ENCODE measurements at regions not wholly inside any gene's neighbourhood (a gene's known extent, or its start where the extent isn't known, plus 50 kb on each side); places are given as distances from the start of the nearest gene placed in this dataset.
"Not testable (repeated sequence)": the region's sequence is repeated elsewhere in the genome, so short reads cannot be mapped to it uniquely, and the experiment has no call there.

GRCh38 chr12:107602446-107602845, 83.2 kb upstream of the PWP1 start:
- POLR2A ChIA-PET, result no interaction called here
- ATAC-seq (ENCODE audit: low read depth), result no peak
- no peaks in the 10 kb centered on the region for H3K4me1 Mint-ChIP-seq
- no peaks in the 10 kb centered on the region for H3K9me3 Mint-ChIP-seq
- H3K36me3 Mint-ChIP-seq, result no peaks in the 10 kb centered on the region
- no peak overlapping the region for H3K27ac Mint-ChIP-seq
- no peak for DNase-seq
- H3K4me3 Mint-ChIP-seq, result no peak overlapping the region
- no peaks in the 10 kb centered on the region for H3K27me3 Mint-ChIP-seq

GRCh38 chr12:107605293-107605692, 80.3 kb upstream of the PWP1 start:
- POLR2A ChIA-PET, result no interaction called here
- Mint-ChIP-seq H3K9me3 (no peaks in the 10 kb centered on the region), H3K4me3 (no peak overlapping the region), H3K27me3 (no peaks in the 10 kb centered on the region), H3K4me1 (no peaks in the 10 kb centered on the region), H3K27ac (no peak overlapping the region), H3K36me3 (no peaks in the 10 kb centered on the region)
- no peak for DNase-seq
- ATAC-seq (ENCODE audit: low read depth), result no peak

- Mint-ChIP-seq H3K4me3 (no peak overlapping the region), H3K27ac (no peak overlapping the region), H3K4me1 (no peaks in the 10 kb centered on the region), H3K27me3 (no peaks in the 10 kb centered on the region), H3K36me3 (peaks cover 3% of the 10 kb centered on the region), H3K9me3 (no peaks in the 10 kb centered on the region)
- peak; percentile 69 for ATAC-seq (ENCODE audit: low read depth)
- POLR2A ChIA-PET, result no interaction called here
- peak; percentile 77 for DNase-seq
These were observed 77.9 kb upstream of the PWP1 start for GRCh38 chr12:107607464-107608392.

GRCh38 chr12:107608779-107609178, 76.8 kb upstream of the PWP1 start:
- H3K4me1 Mint-ChIP-seq; DNase-seq; H3K9me3 Mint-ChIP-seq; H3K4me3 Mint-ChIP-seq; H3K27ac Mint-ChIP-seq; H3K27me3 Mint-ChIP-seq; ATAC-seq (ENCODE audit: low read depth); H3K36me3 Mint-ChIP-seq; POLR2A ChIA-PET: not testable (repeated sequence)

GRCh38 chr12:107610021-107610859, 75.4 kb upstream of the PWP1 start:
- no peaks in the 10 kb centered on the region for H3K27me3 Mint-ChIP-seq
- H3K4me3 Mint-ChIP-seq, result no peak overlapping the region
- H3K9me3 Mint-ChIP-seq, result no peaks in the 10 kb centered on the region
- H3K27ac Mint-ChIP-seq, result no peak overlapping the region
- DNase-seq (peak; percentile 40), ATAC-seq (ENCODE audit: low read depth) (no peak)
- H3K36me3 Mint-ChIP-seq, result peaks cover 3% of the 10 kb centered on the region
- no peaks in the 10 kb centered on the region for H3K4me1 Mint-ChIP-seq
- POLR2A ChIA-PET, result no interaction called here

GRCh38 chr12:107612508-107612907, 73.1 kb upstream of the PWP1 start:
- Mint-ChIP-seq H3K36me3 (peaks cover 3% of the 10 kb centered on the region), H3K4me1 (no peaks in the 10 kb centered on the region), H3K9me3 (no peaks in the 10 kb centered on the region), H3K4me3 (no peak overlapping the region), H3K27me3 (no peaks in the 10 kb centered on the region), H3K27ac (no peak overlapping the region)
- no peak for DNase-seq
- ATAC-seq (ENCODE audit: low read depth), result no peak
- POLR2A ChIA-PET, result no interaction called here

- Mint-ChIP-seq H3K4me1 (no peaks in the 10 kb centered on the region), H3K4me3 (no peak overlapping the region), H3K36me3 (no peaks in the 10 kb centered on the region), H3K27me3 (no peaks in the 10 kb centered on the region), H3K27ac (no peak overlapping the region), H3K9me3 (no peaks in the 10 kb centered on the region)
- ATAC-seq (ENCODE audit: low read depth) (no peak), DNase-seq (no peak)
- POLR2A ChIA-PET, result no interaction called here
These were observed 68.7 kb upstream of the PWP1 start for GRCh38 chr12:107616941-107617340.

- no peaks in the 10 kb centered on the region for H3K9me3 Mint-ChIP-seq
- no peak for ATAC-seq (ENCODE audit: low read depth)
- DNase-seq, result no peak
- H3K36me3 Mint-ChIP-seq, result peaks cover 1% of the 10 kb centered on the region
- H3K4me1 Mint-ChIP-seq, result no peaks in the 10 kb centered on the region
- no peaks in the 10 kb centered on the region for H3K27me3 Mint-ChIP-seq
- no peak overlapping the region for H3K27ac Mint-ChIP-seq
- POLR2A ChIA-PET, result no interaction called here
- H3K4me3 Mint-ChIP-seq, result no peak overlapping the region
These were observed 67.5 kb upstream of the PWP1 start for GRCh38 chr12:107618106-107618505.

- no peaks in the 10 kb centered on the region for H3K4me1 Mint-ChIP-seq
- H3K36me3 Mint-ChIP-seq, result peaks cover 12% of the 10 kb centered on the region
- no peaks in the 10 kb centered on the region for H3K27me3 Mint-ChIP-seq
- DNase-seq, result no peak
- no peak for ATAC-seq (ENCODE audit: low read depth)
- H3K27ac Mint-ChIP-seq, result no peak overlapping the region
- peaks cover under 1% of the 10 kb centered on the region for H3K9me3 Mint-ChIP-seq
- POLR2A ChIA-PET, result no interaction called here
- no peak overlapping the region for H3K4me3 Mint-ChIP-seq
These were observed 65.8 kb upstream of the PWP1 start for GRCh38 chr12:107619831-107620230.

- Mint-ChIP-seq H3K27me3 (no peaks in the 10 kb centered on the region), H3K4me1 (no peaks in the 10 kb centered on the region), H3K36me3 (peaks cover 24% of the 10 kb centered on the region), H3K9me3 (peaks cover 4% of the 10 kb centered on the region), H3K4me3 (no peak overlapping the region), H3K27ac (no peak overlapping the region)
- ATAC-seq (ENCODE audit: low read depth) (no peak), DNase-seq (no peak)
- POLR2A ChIA-PET, result no interaction called here
These were observed 63.6 kb upstream of the PWP1 start for GRCh38 chr12:107622001-107622400.

- H3K36me3 Mint-ChIP-seq, result peaks cover 31% of the 10 kb centered on the region
- H3K27me3 Mint-ChIP-seq, result no peaks in the 10 kb centered on the region
- DNase-seq (no peak), ATAC-seq (ENCODE audit: low read depth) (no peak)
- peaks cover 4% of the 10 kb centered on the region for H3K9me3 Mint-ChIP-seq
- no peaks in the 10 kb centered on the region for H3K4me1 Mint-ChIP-seq
- POLR2A ChIA-PET, result no interaction called here
- no peak overlapping the region for H3K4me3 Mint-ChIP-seq
- H3K27ac Mint-ChIP-seq, result no peak overlapping the region
These were observed 61.1 kb upstream of the PWP1 start for GRCh38 chr12:107624493-107624892.

- POLR2A ChIA-PET, result no interaction called here
- no peaks in the 10 kb centered on the region for H3K9me3 Mint-ChIP-seq
- DNase-seq, result no peak
- peaks cover 13% of the 10 kb centered on the region for H3K36me3 Mint-ChIP-seq
- no peak overlapping the region for H3K27ac Mint-ChIP-seq
- no peak overlapping the region for H3K4me3 Mint-ChIP-seq
- H3K27me3 Mint-ChIP-seq, result no peaks in the 10 kb centered on the region
- H3K4me1 Mint-ChIP-seq, result no peaks in the 10 kb centered on the region
- ATAC-seq (ENCODE audit: low read depth), result no peak
These were observed 53.9 kb upstream of the PWP1 start for GRCh38 chr12:107631715-107632114.

GRCh38 chr12:107632246-107632645, 53.4 kb upstream of the PWP1 start:
- Mint-ChIP-seq H3K27me3 (no peaks in the 10 kb centered on the region), H3K4me1 (no peaks in the 10 kb centered on the region), H3K9me3 (no peaks in the 10 kb centered on the region), H3K27ac (no peak overlapping the region), H3K4me3 (no peak overlapping the region), H3K36me3 (peaks cover 11% of the 10 kb centered on the region)
- POLR2A ChIA-PET, result no interaction called here
- no peak for ATAC-seq (ENCODE audit: low read depth)
- no peak for DNase-seq

GRCh38 chr12:107634530-107634929, 51.1 kb upstream of the PWP1 start:
- H3K27me3 Mint-ChIP-seq, result no peaks in the 10 kb centered on the region
- no peaks in the 10 kb centered on the region for H3K9me3 Mint-ChIP-seq
- no peak overlapping the region for H3K27ac Mint-ChIP-seq
- H3K4me1 Mint-ChIP-seq, result no peaks in the 10 kb centered on the region
- ATAC-seq (ENCODE audit: low read depth) (no peak), DNase-seq (no peak)
- H3K4me3 Mint-ChIP-seq, result no peak overlapping the region
- POLR2A ChIA-PET, result no interaction called here
- peaks cover 16% of the 10 kb centered on the region for H3K36me3 Mint-ChIP-seq

Data from activated naive CD8-positive, alpha-beta T cell treated with anti-CD3 and anti-CD28 coated beads, Interleukin-2, amount 10 ng/mL, durations not matched to agents 7 days and 5 days (primary cell).